PC-3 (cell line): ENCODE measurements at regions not wholly inside any gene's neighbourhood (a gene's known extent, or its start where the extent isn't known, plus 50 kb on each side); places are given as distances from the start of the nearest gene placed in this dataset.
"Not testable (repeated sequence)": the region's sequence is repeated elsewhere in the genome, so short reads cannot be mapped to it uniquely, and the experiment has no call there.

Experiments used
- ATAC-seq: fragments of 200-7000 bp; cut with Tn5 transposase; 2 replicates; pipeline ENCODE4 v1.9.1; 2020; ENCODE audit warnings: mild to moderate bottlenecking, moderate library complexity
- BruUV-seq: library from RNA; stranded (reverse); fragments of 400-500 nt; replicated peaks from 2 replicates; lab custom pipeline; 2021; lab: Mats Ljungman, UMichigan
- CTCF ChIA-PET: fragments of 300-600 bp; sonication (Branson Sonifier 250); formaldehyde crosslinking; loops from one replicate; lab custom pipeline; 2022; ENCODE audit warnings: antibody characterized with exemption; lab: Charles Lee
- POLR2A ChIA-PET: fragments of 300-600 bp; sonication (Branson Sonifier 250); formaldehyde crosslinking; loops from one replicate; lab custom pipeline; 2022; ENCODE audit warnings: antibody characterized with exemption; ENCODE audit not compliant: unreplicated experiment; lab: Charles Lee
- DNase-seq: peaks from one replicate; pipeline ENCODE4 v3.0.0-alpha.2; 2015
- H2AFZ ChIP-seq: fragments of 300-600 bp; sonication (generic); 2 replicates; pipeline ENCODE4 v1.6.0; 2016; ENCODE audit warnings: antibody characterized with exemption, low read length
- H3F3A ChIP-seq: fragments of 300-600 bp; sonication (generic); one replicate; pipeline ENCODE4 v1.6.0; 2017; ENCODE audit warnings: antibody characterized with exemption, low read length, control low read depth, mild to moderate bottlenecking; ENCODE audit not compliant: unreplicated experiment
- H3K27ac ChIP-seq: fragments of 300-600 bp; sonication (generic); 2 replicates; pipeline ENCODE4 v1.5.1; 2016; ENCODE audit warnings: mild to moderate bottlenecking, low read length
- H3K27me3 ChIP-seq: fragments of 300-600 bp; sonication (generic); 2 replicates; pipeline ENCODE4 v1.6.1; 2016; ENCODE audit warnings: low read length, mixed read lengths
- H3K36me3 ChIP-seq: fragments of 300-600 bp; sonication (generic); 2 replicates; pipeline ENCODE4 v1.6.1; 2016; ENCODE audit warnings: low read depth, mixed run types, low read length, mixed read lengths
- H3K4me1 ChIP-seq: fragments of 300-600 bp; sonication (generic); 2 replicates; pipeline ENCODE4 v1.5.1; 2016; ENCODE audit warnings: low read length; ENCODE audit not compliant: insufficient read depth
- H3K4me2 ChIP-seq: fragments of 300-600 bp; sonication (generic); 2 replicates; pipeline ENCODE4 v1.6.0; 2016; ENCODE audit warnings: low read length
- H3K4me3 ChIP-seq: fragments of 300-600 bp; sonication (generic); 2 replicates; pipeline ENCODE4 v1.5.1; 2016; ENCODE audit warnings: mild to moderate bottlenecking, low read length, mixed read lengths
- H3K79me2 ChIP-seq: fragments of 300-600 bp; sonication (generic); 2 replicates; pipeline ENCODE4 v1.6.1; 2017; ENCODE audit warnings: low read length, mixed read lengths
- H3K9ac ChIP-seq: fragments of 300-600 bp; sonication (generic); 2 replicates; pipeline ENCODE4 v1.6.0; 2016; ENCODE audit warnings: mild to moderate bottlenecking, low read length
- H3K9me2 ChIP-seq: fragments of 300-600 bp; sonication (generic); replicated peaks from 2 replicates; pipeline ENCODE4 v1.6.1; 2016; ENCODE audit warnings: mixed run types, low read length, mixed read lengths
- H3K9me3 ChIP-seq: fragments of 300-600 bp; sonication (generic); 2 replicates; pipeline ENCODE4 v1.6.1; 2016; ENCODE audit warnings: low read length, mixed read lengths
- H4K20me1 ChIP-seq: fragments of 300-600 bp; sonication (generic); 2 replicates; pipeline ENCODE4 v1.6.1; 2016; ENCODE audit warnings: low read length, mixed read lengths
- EZH2 ChIP-seq: fragments of 300-600 bp; sonication (generic); IDR thresholded peaks from one replicate; pipeline ENCODE4 v1.6.1; 2017; ENCODE audit warnings: antibody characterized with exemption, mild to moderate bottlenecking, low read length; ENCODE audit not compliant: unreplicated experiment
- EZH2phosphoT487 ChIP-seq: fragments of 300-600 bp; sonication (generic); IDR thresholded peaks from 2 replicates; pipeline ENCODE4 v1.6.1; 2018; ENCODE audit warnings: mild to moderate bottlenecking, antibody characterized with exemption, low read length, borderline replicate concordance
- intact Hi-C: fragments of 100-400 bp; cut with micrococcal nuclease; formaldehyde crosslinking; loops from 2 replicates; pipeline ENCODE4 v1.9.0; 2023
- TF ChIP-seq, protein P1 (sequence below): fragments of 300-600 bp; sonication (generic); conservative IDR thresholded peaks from 2 replicates; pipeline ENCODE4 v1.5.1; 2017; ENCODE audit warnings: antibody characterized with exemption, low read depth, mild to moderate bottlenecking, low read length

DNA sequence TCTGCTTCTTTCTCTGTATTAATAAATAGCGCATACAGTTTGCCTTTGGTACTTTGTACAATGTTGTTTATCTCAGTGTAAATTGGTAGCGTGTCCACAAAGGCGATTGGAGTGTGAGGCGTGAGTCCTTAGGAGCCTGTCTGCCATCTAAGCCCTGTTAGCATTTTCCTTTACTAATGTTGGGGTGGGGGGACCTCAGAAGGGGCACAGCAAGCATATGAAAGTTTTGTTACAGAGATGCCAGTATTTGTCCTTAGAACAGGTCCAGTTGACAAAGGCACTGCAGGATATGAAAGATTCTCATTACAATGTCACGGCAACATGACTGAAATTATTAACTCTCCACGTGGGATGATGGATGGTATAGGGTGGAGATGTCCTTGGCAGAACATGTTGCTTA, 796.8 kb upstream of the TPTE start:
- BruUV-seq = not testable (repeated sequence)

DNA sequence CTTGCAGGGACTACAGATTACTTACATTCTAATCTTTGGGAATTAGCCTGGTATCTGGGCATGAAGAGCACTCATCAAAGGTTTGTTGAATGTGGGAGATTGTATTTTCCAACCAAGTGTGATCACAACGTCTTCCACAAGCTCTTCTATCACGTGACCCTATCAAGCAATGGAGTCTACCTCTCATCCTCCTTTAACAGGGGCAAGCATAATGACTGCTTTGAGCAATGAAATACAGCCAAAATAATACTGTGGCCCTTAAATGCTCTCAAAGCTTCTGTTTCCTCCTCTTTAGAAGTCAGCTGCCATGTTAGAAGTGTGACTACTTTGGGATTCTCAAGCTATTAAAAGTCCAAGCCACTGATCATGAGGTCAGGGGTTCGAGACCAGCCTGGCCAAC, 794.2 kb upstream of the TPTE start:
- H3K9ac ChIP-seq, H3K79me2 ChIP-seq, H3K27ac ChIP-seq, H3K4me3 ChIP-seq, H3K36me3 ChIP-seq, POLR2A ChIA-PET, H3F3A ChIP-seq, H3K4me1 ChIP-seq, H3K4me2 ChIP-seq, H3K9me2 ChIP-seq, DNase-seq, BruUV-seq, H4K20me1 ChIP-seq, CTCF ChIA-PET, ATAC-seq, H2AFZ ChIP-seq, intact Hi-C loops, H3K27me3 ChIP-seq: not testable (repeated sequence)
- H3K9me3 ChIP-seq = peaks cover 45% of the 10 kb centered on the region

More for the DNA sequence above, 796.8 kb upstream of the TPTE start:
- ATAC-seq, H3K27me3 ChIP-seq, H3K4me1 ChIP-seq, H3K79me2 ChIP-seq, H4K20me1 ChIP-seq, H3K4me3 ChIP-seq, intact Hi-C loops, H3K4me2 ChIP-seq, H3K27ac ChIP-seq, H3K9ac ChIP-seq, CTCF ChIA-PET, H2AFZ ChIP-seq, H3K36me3 ChIP-seq, DNase-seq, H3F3A ChIP-seq, POLR2A ChIA-PET, H3K9me2 ChIP-seq: not testable (repeated sequence)
- H3K9me3 ChIP-seq = peaks cover 33% of the 10 kb centered on the region

DNA sequence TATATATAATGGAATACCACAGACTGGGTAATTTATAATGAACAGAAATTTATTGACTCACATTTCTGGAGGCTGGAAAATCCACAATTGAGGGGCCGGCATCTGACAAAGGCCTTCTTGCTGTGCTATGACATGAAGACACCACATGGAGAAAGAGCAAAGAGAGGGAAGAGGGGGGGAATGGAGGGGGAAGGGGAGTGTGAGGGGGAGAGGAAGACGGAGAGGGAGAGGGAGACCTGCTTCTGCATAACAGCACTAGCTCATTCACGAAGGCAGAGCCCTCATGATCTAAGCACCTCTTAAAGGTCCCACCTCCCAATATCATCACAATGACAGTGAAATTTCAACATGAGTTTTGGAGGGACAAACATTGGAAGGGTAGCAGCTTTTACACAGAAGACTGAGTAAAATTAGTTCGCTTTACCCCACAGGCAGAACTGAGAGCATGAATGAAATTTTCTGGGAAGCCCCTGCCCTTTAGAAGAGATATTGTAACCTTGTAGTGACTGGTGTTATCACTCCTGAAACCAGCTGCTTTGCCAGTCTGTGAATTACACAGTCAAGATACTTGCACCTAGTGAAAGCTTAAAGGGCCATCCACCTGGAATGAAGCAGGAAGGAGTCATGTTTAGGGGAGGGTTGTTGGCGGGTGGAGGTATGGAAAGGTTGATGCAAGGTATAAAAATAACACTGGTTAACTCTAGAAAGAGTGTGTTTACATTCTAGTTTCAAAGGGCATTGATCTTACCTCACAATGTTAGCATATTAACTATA, 793.0 kb upstream of the TPTE start:
- H3K4me1 ChIP-seq, H3F3A ChIP-seq, BruUV-seq, intact Hi-C loops, H3K9me2 ChIP-seq, H3K4me3 ChIP-seq, H3K4me2 ChIP-seq, H3K27me3 ChIP-seq, H3K27ac ChIP-seq, ATAC-seq, H4K20me1 ChIP-seq, POLR2A ChIA-PET, DNase-seq, H3K36me3 ChIP-seq, H3K9ac ChIP-seq, CTCF ChIA-PET, H2AFZ ChIP-seq, H3K79me2 ChIP-seq: not testable (repeated sequence)
- peaks cover 52% of the 10 kb centered on the region for H3K9me3 ChIP-seq

DNA sequence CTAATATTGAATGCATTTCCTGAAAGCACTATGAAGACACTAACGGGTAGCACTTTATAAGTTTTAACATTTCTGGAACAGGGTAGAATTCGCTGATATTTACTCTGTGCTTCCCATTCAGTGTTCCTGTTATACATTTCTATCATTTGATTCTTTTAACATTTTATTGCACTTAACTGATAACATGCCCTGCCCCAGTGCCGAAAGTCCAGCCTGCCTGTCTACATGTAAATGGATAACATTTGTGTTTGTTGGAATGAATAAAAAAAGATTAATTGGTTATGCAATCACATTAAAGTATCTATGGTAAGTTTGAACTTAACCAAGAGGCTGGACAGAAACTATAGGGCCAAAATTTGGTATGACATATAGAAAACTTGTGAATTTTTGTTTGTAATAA, 790.5 kb upstream of the TPTE start:
- no peak for DNase-seq
- TF ChIP-seq EZH2phosphoT487 = no peak
- TF ChIP-seq EZH2 = no peak
- TF ChIP-seq, protein P1, sequence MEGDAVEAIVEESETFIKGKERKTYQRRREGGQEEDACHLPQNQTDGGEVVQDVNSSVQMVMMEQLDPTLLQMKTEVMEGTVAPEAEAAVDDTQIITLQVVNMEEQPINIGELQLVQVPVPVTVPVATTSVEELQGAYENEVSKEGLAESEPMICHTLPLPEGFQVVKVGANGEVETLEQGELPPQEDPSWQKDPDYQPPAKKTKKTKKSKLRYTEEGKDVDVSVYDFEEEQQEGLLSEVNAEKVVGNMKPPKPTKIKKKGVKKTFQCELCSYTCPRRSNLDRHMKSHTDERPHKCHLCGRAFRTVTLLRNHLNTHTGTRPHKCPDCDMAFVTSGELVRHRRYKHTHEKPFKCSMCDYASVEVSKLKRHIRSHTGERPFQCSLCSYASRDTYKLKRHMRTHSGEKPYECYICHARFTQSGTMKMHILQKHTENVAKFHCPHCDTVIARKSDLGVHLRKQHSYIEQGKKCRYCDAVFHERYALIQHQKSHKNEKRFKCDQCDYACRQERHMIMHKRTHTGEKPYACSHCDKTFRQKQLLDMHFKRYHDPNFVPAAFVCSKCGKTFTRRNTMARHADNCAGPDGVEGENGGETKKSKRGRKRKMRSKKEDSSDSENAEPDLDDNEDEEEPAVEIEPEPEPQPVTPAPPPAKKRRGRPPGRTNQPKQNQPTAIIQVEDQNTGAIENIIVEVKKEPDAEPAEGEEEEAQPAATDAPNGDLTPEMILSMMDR = no peak
- Histone ChIP-seq H3K4me3 (no peak overlapping the region), H3K9me3 (peaks cover 62% of the 10 kb centered on the region), H3K27me3 (no peaks in the 10 kb centered on the region), H3K4me1 (no peaks in the 10 kb centered on the region), H3K9me2 (no peaks in the 10 kb centered on the region), H3K9ac (no peak overlapping the region), H3F3A (no peaks in the 10 kb centered on the region), H3K79me2 (no peaks in the 10 kb centered on the region), H4K20me1 (no peaks in the 10 kb centered on the region), H2AFZ (no peak overlapping the region), H3K36me3 (no peaks in the 10 kb centered on the region), H3K27ac (no peak overlapping the region), H3K4me2 (no peak overlapping the region)
- intact Hi-C loops = no loop called here
- no peak for ATAC-seq
- no TSS peak for BruUV-seq
- ChIA-PET POLR2A (no interaction called here), CTCF (no interaction called here)

DNA sequence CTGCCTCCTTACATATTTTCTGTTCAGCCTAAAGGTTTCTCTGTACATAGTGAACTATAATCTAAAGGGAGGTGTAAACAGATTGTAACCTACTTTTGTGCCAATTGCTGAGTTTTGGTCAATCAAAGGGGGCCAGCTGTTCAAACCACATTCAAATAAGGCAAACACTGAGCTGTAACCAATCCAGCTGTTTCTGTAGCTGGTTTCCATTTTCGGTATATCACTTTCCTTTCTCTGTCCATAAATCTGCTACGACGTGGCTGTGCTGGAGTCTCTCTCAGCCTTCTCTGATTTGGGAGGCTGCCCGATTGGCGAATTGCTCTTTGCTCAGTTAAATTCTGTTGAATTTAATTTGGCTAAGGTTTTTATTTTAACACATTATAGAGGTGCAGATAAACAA, 790.1 kb upstream of the TPTE start:
- H3K27me3 ChIP-seq, H3F3A ChIP-seq, ATAC-seq, H3K27ac ChIP-seq, intact Hi-C loops, H3K4me3 ChIP-seq, H3K36me3 ChIP-seq, H3K4me2 ChIP-seq, POLR2A ChIA-PET, H2AFZ ChIP-seq, DNase-seq, CTCF ChIA-PET, H3K9me2 ChIP-seq, H4K20me1 ChIP-seq, H3K4me1 ChIP-seq, H3K9ac ChIP-seq, H3K79me2 ChIP-seq, BruUV-seq: not testable (repeated sequence)
- peaks cover 62% of the 10 kb centered on the region for H3K9me3 ChIP-seq

DNA sequence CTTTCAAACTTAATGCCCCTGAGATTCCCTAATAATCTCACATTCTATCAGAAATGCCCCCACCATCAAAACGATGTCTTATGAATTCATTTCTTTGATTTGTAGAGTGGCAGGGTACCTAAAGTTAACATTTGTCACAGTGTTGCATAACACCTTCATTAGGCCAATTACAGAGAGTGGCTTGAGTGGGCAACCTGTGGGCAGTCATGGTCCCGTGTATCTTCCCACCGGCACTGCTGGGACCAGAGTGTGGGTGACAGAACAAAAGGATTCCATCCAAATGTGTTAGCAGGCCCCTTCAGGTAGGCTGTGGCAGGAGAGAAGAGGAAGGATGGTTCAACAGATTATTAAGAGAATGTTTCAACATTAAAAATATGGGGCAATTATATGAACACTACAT, 788.8 kb upstream of the TPTE start:
- H3K4me3 ChIP-seq, H3K4me1 ChIP-seq, ATAC-seq, H3K4me2 ChIP-seq, H2AFZ ChIP-seq, H3K27me3 ChIP-seq, CTCF ChIA-PET, intact Hi-C loops, H3K9me2 ChIP-seq, H3K36me3 ChIP-seq, H3F3A ChIP-seq, H3K27ac ChIP-seq, H3K9ac ChIP-seq, H3K79me2 ChIP-seq, POLR2A ChIA-PET, H4K20me1 ChIP-seq, DNase-seq, BruUV-seq: not testable (repeated sequence)
- peaks cover 64% of the 10 kb centered on the region for H3K9me3 ChIP-seq
